ENCODE measurements at regions not wholly inside any gene's neighbourhood (a gene's known extent, or its start where the extent isn't known, plus 50 kb on each side); places are given as distances from the start of the nearest gene placed in this dataset.

- H3K4me3 ChIP-seq (ENCODE audit: low read depth, low read length): no peak overlapping the region
- no peak for TF ChIP-seq CTCF (IDR thresholded peaks at IDR 0.05; ENCODE audit: insufficient read depth, low read depth, low read length, missing control alignments)
- no peak for DNase-seq (ENCODE audit: low read depth)
These were observed 96.2 kb upstream of the ROBO2 start for GRCh38 chr3:76943671-76944070.

GRCh38 chr3:76949033-76949432 is 90.9 kb upstream of the ROBO2 start:
- H3K4me3 ChIP-seq (ENCODE audit: low read depth, low read length): no peak overlapping the region
- DNase-seq (ENCODE audit: low read depth): no peak
- no peak for TF ChIP-seq CTCF (IDR thresholded peaks at IDR 0.05; ENCODE audit: insufficient read depth, low read depth, low read length, missing control alignments)

GRCh38 chr3:76949462-76949861 is 90.4 kb upstream of the ROBO2 start:
- DNase-seq (ENCODE audit: low read depth): no peak
- TF ChIP-seq CTCF (IDR thresholded peaks at IDR 0.05; ENCODE audit: insufficient read depth, low read depth, low read length, missing control alignments): no peak

GRCh38 chr3:76950590-76950989 is 89.3 kb upstream of the ROBO2 start:
- no peak for TF ChIP-seq CTCF (IDR thresholded peaks at IDR 0.05; ENCODE audit: insufficient read depth, low read depth, low read length, missing control alignments)
- no peak overlapping the region for H3K4me3 ChIP-seq (ENCODE audit: low read depth, low read length)
- DNase-seq (ENCODE audit: low read depth): no peak

More at GRCh38 chr3:76949462-76949861, 90.4 kb upstream of the ROBO2 start:
- no peak overlapping the region for H3K4me3 ChIP-seq (ENCODE audit: low read depth, low read length)

GRCh38 chr3:76954412-76954811 is 85.5 kb upstream of the ROBO2 start:
- H3K4me3 ChIP-seq (ENCODE audit: low read depth, low read length): no peak overlapping the region
- DNase-seq (ENCODE audit: low read depth): no peak
- no peak for TF ChIP-seq CTCF (IDR thresholded peaks at IDR 0.05; ENCODE audit: insufficient read depth, low read depth, low read length, missing control alignments)

GRCh38 chr3:76958274-76958673 is 81.6 kb upstream of the ROBO2 start:
- TF ChIP-seq CTCF (IDR thresholded peaks at IDR 0.05; ENCODE audit: insufficient read depth, low read depth, low read length, missing control alignments): no peak
- no peak for DNase-seq (ENCODE audit: low read depth)
- H3K4me3 ChIP-seq (ENCODE audit: low read depth, low read length): no peak overlapping the region

- no peak for TF ChIP-seq CTCF (IDR thresholded peaks at IDR 0.05; ENCODE audit: insufficient read depth, low read depth, low read length, missing control alignments)
- no peak for DNase-seq (ENCODE audit: low read depth)
These were observed 81.0 kb upstream of the ROBO2 start for GRCh38 chr3:76958861-76959260.

More at GRCh38 chr3:76958861-76959260, 81.0 kb upstream of the ROBO2 start:
- H3K4me3 ChIP-seq (ENCODE audit: low read depth, low read length): no peak overlapping the region
